WTC11 (cell line): ENCODE measurements at regions not wholly inside any gene's neighbourhood (a gene's known extent, or its start where the extent isn't known, plus 50 kb on each side); places are given as distances from the start of the nearest gene placed in this dataset.

Source experiments
- ATAC-seq: fragments of 200-7000 bp; cut with Tn5 transposase; 2 replicates; pipeline ENCODE4 v1.10.0; 2021; ENCODE audit warnings: mild to moderate bottlenecking, moderate library complexity
- CTCF ChIA-PET: fragments of 300-600 bp; sonication (Branson Sonifier 250); formaldehyde crosslinking; loops from one replicate; lab custom pipeline; 2021; ENCODE audit warnings: antibody characterized with exemption; lab: Charles Lee
- POLR2A ChIA-PET: fragments of 350-600 bp; sonication (Branson Sonifier 250); formaldehyde crosslinking; loops from one replicate; lab custom pipeline; 2021; ENCODE audit warnings: antibody characterized with exemption; lab: Charles Lee
- DNase-seq: peaks from one replicate; pipeline ENCODE4 v3.0.0; 2021; ENCODE audit warnings: low spot score
- H3K27ac Mint-ChIP-seq: 2 replicates; pipeline ENCODE4 v1.8.0; 2021; ENCODE audit warnings: mixed read lengths
- H3K27me3 Mint-ChIP-seq: 2 replicates; pipeline ENCODE4 v1.8.0; 2021; ENCODE audit warnings: low read depth, mild to moderate bottlenecking, moderate library complexity, mixed read lengths
- H3K36me3 Mint-ChIP-seq: 2 replicates; pipeline ENCODE4 v1.8.0; 2021; ENCODE audit warnings: mixed read lengths
- H3K4me1 Mint-ChIP-seq: 2 replicates; pipeline ENCODE4 v1.8.0; 2022; ENCODE audit warnings: mixed read lengths
- H3K4me3 Mint-ChIP-seq: 2 replicates; pipeline ENCODE4 v1.8.0; 2021; ENCODE audit warnings: mild to moderate bottlenecking, moderate library complexity, mixed read lengths
- H3K9me3 Mint-ChIP-seq: 2 replicates; pipeline ENCODE4 v1.8.0; 2021; ENCODE audit warnings: mixed read lengths
- ATF1 ChIP-seq: sonication (generic); formaldehyde crosslinking; IDR thresholded peaks from 2 replicates; pipeline ENCODE4 v1.8.1; 2023; ENCODE audit warnings: mild to moderate bottlenecking, moderate library complexity, missing genetic modification reagents
- FOXJ3 ChIP-seq: sonication (generic); formaldehyde crosslinking; IDR thresholded peaks from 2 replicates; pipeline ENCODE4 v1.9.0; 2021; ENCODE audit warnings: missing genetic modification reagents, mild to moderate bottlenecking, borderline replicate concordance
- GABPB1 ChIP-seq: sonication (generic); formaldehyde crosslinking; IDR thresholded peaks from 2 replicates; pipeline ENCODE4 v1.8.1; 2023; ENCODE audit warnings: mild to moderate bottlenecking, missing genetic modification reagents
- GTF2I ChIP-seq: fragments of 250-450 bp; sonication (Bioruptor Pico); conservative IDR thresholded peaks from 2 replicates; pipeline ENCODE4 v1.4.0; 2021; ENCODE audit warnings: mild to moderate bottlenecking
- KAT7 ChIP-seq: sonication (generic); formaldehyde crosslinking; IDR thresholded peaks from 2 replicates; pipeline ENCODE4 v1.8.1; 2023; ENCODE audit warnings: missing genetic modification reagents, mild to moderate bottlenecking, borderline replicate concordance
- MYBL2 ChIP-seq: sonication (generic); formaldehyde crosslinking; IDR thresholded peaks from 2 replicates; pipeline ENCODE4 v1.8.1; 2023; ENCODE audit warnings: mild to moderate bottlenecking, moderate library complexity, missing genetic modification reagents
- NFYB ChIP-seq: sonication (generic); formaldehyde crosslinking; conservative IDR thresholded peaks from 2 replicates; pipeline ENCODE4 v1.8.0; 2022; ENCODE audit warnings: low read depth, missing genetic modification reagents
- NR2C2 ChIP-seq: sonication (generic); formaldehyde crosslinking; IDR thresholded peaks from 2 replicates; pipeline ENCODE4 v1.8.0; 2022; ENCODE audit warnings: mild to moderate bottlenecking, missing genetic modification reagents
- PRRX2 ChIP-seq: fragments of 250-450 bp; sonication (Bioruptor Pico); IDR thresholded peaks from 2 replicates; pipeline ENCODE4 v1.8.0; 2021; ENCODE audit warnings: mild to moderate bottlenecking
- TCF7 ChIP-seq: sonication (generic); formaldehyde crosslinking; IDR thresholded peaks from 2 replicates; pipeline ENCODE4 v1.8.0; 2022; ENCODE audit warnings: mild to moderate bottlenecking, low read depth, missing genetic modification reagents, moderate library complexity
- ZNF138 ChIP-seq: sonication (generic); formaldehyde crosslinking; conservative IDR thresholded peaks from 2 replicates; pipeline ENCODE4 v1.8.1; 2022; ENCODE audit warnings: mild to moderate bottlenecking, moderate library complexity, missing genetic modification reagents
- TF ChIP-seq, protein P1 (sequence below): sonication (generic); formaldehyde crosslinking; IDR thresholded peaks from 2 replicates; pipeline ENCODE4 v1.8.1; 2023; ENCODE audit warnings: mild to moderate bottlenecking, missing genetic modification reagents
- TF ChIP-seq, protein P2 (sequence below): sonication (generic); formaldehyde crosslinking; IDR thresholded peaks from 2 replicates; pipeline ENCODE4 v1.8.1; 2023; ENCODE audit warnings: mild to moderate bottlenecking, missing genetic modification reagents, borderline replicate concordance
- TF ChIP-seq, protein P3 (sequence below): fragments of 200-600 bp; IDR thresholded peaks from 2 replicates; pipeline ENCODE4 v1.8.0; 2022; ENCODE audit warnings: antibody characterized with exemption
- TF ChIP-seq, protein P4 (sequence below): sonication (generic); formaldehyde crosslinking; conservative IDR thresholded peaks from 2 replicates; pipeline ENCODE4 v1.8.1; 2022; ENCODE audit warnings: mild to moderate bottlenecking, missing genetic modification reagents
- TF ChIP-seq, protein P5 (sequence below): fragments of 250-450 bp; sonication (Bioruptor Pico); IDR thresholded peaks from 2 replicates; pipeline ENCODE4 v1.9.0; 2021; ENCODE audit warnings: mild to moderate bottlenecking

DNA sequence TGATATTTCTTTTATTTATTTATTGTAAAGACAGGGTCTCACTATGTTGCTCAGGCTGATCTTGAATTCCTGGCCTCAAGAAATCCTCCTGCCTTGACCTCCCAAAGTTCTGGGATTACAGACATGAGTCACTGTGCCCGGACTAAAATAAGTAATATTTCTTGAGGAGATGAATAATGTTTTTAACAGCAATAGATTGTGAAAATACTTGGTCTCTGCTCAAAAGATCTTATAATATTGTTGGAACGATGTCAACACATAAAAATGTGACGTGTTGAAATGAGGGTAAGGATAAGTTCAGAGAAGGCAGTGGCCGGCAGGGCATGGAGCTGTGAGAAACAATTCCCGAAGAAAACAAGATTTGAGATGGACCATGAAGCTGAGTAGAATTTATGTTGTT, 178.7 kb downstream of the GJA1 start (continued):
- TF ChIP-seq NR2C2 (no peak), PRRX2 (CRISPR knock-in tag) (no peak), TCF7 (CRISPR knock-in tag) (no peak), ATF1 (CRISPR knock-in tag) (no peak), GABPB1 (CRISPR knock-in tag) (no peak), ZNF138 (CRISPR knock-in tag) (no peak), MYBL2 (CRISPR knock-in tag) (no peak), KAT7 (CRISPR knock-in tag) (no peak), FOXJ3 (no peak)
- TF ChIP-seq, protein P1, sequence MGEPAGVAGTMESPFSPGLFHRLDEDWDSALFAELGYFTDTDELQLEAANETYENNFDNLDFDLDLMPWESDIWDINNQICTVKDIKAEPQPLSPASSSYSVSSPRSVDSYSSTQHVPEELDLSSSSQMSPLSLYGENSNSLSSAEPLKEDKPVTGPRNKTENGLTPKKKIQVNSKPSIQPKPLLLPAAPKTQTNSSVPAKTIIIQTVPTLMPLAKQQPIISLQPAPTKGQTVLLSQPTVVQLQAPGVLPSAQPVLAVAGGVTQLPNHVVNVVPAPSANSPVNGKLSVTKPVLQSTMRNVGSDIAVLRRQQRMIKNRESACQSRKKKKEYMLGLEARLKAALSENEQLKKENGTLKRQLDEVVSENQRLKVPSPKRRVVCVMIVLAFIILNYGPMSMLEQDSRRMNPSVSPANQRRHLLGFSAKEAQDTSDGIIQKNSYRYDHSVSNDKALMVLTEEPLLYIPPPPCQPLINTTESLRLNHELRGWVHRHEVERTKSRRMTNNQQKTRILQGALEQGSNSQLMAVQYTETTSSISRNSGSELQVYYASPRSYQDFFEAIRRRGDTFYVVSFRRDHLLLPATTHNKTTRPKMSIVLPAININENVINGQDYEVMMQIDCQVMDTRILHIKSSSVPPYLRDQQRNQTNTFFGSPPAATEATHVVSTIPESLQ (CRISPR knock-in tag): no peak
- TF ChIP-seq, protein P2, sequence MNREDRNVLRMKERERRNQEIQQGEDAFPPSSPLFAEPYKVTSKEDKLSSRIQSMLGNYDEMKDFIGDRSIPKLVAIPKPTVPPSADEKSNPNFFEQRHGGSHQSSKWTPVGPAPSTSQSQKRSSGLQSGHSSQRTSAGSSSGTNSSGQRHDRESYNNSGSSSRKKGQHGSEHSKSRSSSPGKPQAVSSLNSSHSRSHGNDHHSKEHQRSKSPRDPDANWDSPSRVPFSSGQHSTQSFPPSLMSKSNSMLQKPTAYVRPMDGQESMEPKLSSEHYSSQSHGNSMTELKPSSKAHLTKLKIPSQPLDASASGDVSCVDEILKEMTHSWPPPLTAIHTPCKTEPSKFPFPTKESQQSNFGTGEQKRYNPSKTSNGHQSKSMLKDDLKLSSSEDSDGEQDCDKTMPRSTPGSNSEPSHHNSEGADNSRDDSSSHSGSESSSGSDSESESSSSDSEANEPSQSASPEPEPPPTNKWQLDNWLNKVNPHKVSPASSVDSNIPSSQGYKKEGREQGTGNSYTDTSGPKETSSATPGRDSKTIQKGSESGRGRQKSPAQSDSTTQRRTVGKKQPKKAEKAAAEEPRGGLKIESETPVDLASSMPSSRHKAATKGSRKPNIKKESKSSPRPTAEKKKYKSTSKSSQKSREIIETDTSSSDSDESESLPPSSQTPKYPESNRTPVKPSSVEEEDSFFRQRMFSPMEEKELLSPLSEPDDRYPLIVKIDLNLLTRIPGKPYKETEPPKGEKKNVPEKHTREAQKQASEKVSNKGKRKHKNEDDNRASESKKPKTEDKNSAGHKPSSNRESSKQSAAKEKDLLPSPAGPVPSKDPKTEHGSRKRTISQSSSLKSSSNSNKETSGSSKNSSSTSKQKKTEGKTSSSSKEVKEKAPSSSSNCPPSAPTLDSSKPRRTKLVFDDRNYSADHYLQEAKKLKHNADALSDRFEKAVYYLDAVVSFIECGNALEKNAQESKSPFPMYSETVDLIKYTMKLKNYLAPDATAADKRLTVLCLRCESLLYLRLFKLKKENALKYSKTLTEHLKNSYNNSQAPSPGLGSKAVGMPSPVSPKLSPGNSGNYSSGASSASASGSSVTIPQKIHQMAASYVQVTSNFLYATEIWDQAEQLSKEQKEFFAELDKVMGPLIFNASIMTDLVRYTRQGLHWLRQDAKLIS (CRISPR knock-in tag): no peak

DNA sequence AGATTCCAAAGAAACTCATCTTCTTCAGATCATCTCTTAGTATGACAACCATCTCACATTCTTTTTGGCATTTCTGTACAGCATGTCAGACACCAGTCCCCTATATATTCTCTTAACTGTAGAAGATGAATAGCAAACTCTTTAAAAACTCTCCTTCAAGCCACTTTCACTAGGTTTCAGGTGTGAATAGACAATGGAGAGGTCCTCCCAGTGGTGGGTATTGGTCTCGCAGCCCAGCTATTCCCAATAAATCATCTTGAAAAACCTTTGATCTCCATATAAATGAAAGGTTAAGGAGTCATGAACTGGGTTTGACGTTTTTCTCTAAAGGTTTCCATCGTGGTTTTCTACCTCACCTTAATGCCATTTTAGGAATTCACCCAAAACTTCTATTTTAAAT, 180.0 kb downstream of the GJA1 start:
- Mint-ChIP-seq H3K4me3 (no peak overlapping the region), H3K9me3 (peaks cover 12% of the 10 kb centered on the region; the same call in 1 of the 2 replicates), H3K27ac (no peak overlapping the region), H3K4me1 (peaks cover 70% of the 10 kb centered on the region), H3K27me3 (no peaks in the 10 kb centered on the region), H3K36me3 (peaks cover 6% of the 10 kb centered on the region; the same call in 1 of the 2 replicates)
- CTCF ChIA-PET: no interaction called here
- TF ChIP-seq GTF2I (no peak), NFYB (CRISPR knock-in tag) (no peak)
- TF ChIP-seq, protein P3, sequence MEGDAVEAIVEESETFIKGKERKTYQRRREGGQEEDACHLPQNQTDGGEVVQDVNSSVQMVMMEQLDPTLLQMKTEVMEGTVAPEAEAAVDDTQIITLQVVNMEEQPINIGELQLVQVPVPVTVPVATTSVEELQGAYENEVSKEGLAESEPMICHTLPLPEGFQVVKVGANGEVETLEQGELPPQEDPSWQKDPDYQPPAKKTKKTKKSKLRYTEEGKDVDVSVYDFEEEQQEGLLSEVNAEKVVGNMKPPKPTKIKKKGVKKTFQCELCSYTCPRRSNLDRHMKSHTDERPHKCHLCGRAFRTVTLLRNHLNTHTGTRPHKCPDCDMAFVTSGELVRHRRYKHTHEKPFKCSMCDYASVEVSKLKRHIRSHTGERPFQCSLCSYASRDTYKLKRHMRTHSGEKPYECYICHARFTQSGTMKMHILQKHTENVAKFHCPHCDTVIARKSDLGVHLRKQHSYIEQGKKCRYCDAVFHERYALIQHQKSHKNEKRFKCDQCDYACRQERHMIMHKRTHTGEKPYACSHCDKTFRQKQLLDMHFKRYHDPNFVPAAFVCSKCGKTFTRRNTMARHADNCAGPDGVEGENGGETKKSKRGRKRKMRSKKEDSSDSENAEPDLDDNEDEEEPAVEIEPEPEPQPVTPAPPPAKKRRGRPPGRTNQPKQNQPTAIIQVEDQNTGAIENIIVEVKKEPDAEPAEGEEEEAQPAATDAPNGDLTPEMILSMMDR: 0 out of 2 replicates have a peak, but pooled peaks have one; percentile 40
- ATAC-seq (no peak), DNase-seq (peak; percentile 15)
- POLR2A ChIA-PET: no interaction called here

DNA sequence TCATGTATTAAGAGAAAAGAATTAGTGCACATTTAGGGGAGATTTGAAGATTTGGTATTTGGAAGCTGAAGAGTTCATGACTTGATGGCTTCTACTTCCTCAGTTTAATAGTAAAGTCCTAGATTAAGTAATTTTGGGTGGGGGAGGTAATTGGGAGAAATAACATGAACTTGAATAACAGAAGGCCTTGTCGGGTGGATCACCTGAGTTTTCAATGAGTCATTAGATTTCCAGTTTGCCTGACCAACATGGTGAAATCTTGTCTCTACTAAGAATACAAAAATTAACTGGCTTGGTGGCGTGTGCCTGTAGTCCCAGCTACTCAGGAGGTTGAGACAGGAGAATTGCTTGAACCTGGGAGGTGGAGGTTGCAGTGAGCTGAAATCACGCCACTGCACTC, 181.0 kb downstream of the GJA1 start:
- CTCF ChIA-PET: no interaction called here
- H3K4me1 Mint-ChIP-seq: peaks cover 74% of the 10 kb centered on the region
- no peaks in the 10 kb centered on the region for H3K27me3 Mint-ChIP-seq
- no peak overlapping the region for H3K4me3 Mint-ChIP-seq
- ATAC-seq (no peak), DNase-seq (no peak)
- H3K27ac Mint-ChIP-seq: peak overlapping the region; percentile 88
- POLR2A ChIA-PET: no interaction called here
- TF ChIP-seq, protein P4, sequence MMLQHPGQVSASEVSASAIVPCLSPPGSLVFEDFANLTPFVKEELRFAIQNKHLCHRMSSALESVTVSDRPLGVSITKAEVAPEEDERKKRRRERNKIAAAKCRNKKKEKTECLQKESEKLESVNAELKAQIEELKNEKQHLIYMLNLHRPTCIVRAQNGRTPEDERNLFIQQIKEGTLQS (CRISPR knock-in tag): no peak
- TF ChIP-seq, protein P5, sequence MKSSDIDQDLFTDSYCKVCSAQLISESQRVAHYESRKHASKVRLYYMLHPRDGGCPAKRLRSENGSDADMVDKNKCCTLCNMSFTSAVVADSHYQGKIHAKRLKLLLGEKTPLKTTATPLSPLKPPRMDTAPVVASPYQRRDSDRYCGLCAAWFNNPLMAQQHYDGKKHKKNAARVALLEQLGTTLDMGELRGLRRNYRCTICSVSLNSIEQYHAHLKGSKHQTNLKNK (CRISPR knock-in tag): no peak
- H3K9me3 Mint-ChIP-seq: peaks cover 12% of the 10 kb centered on the region; the same call in 1 of the 2 replicates
- peaks cover 6% of the 10 kb centered on the region; the same call in 1 of the 2 replicates for H3K36me3 Mint-ChIP-seq
